ENCODE measurements at regions not wholly inside any gene's neighbourhood (a gene's known extent, or its start where the extent isn't known, plus 50 kb on each side); places are given as distances from the start of the nearest gene placed in this dataset.
"Not testable (repeated sequence)": the region's sequence is repeated elsewhere in the genome, so short reads cannot be mapped to it uniquely, and the experiment has no call there.

- no peaks in the 10 kb centered on the region for H3K36me3 ChIP-seq
- H3K4me1 ChIP-seq (ENCODE audit: low read depth), result no peaks in the 10 kb centered on the region
- no peaks in the 10 kb centered on the region for H3K27me3 ChIP-seq
- no peaks in the 10 kb centered on the region for H3K9me3 ChIP-seq (ENCODE audit: low read depth)
- no peak for DNase-seq (ENCODE audit: low read depth in 1 of 2, low spot score in 1 of 2)
- TF ChIP-seq CTCF (IDR thresholded peaks at IDR 0.05; ENCODE audit: low read depth, low read length), result no peak
- no peak overlapping the region for H3K27ac ChIP-seq
- no peak overlapping the region for H3K4me3 ChIP-seq
Observed at GRCh38 chr7:26989897-26990670, 105.7 kb downstream of the HOXA1 start.

GRCh38 chr7:26988836-26989374 is 106.9 kb downstream of the HOXA1 start:
- no peak for TF ChIP-seq CTCF (IDR thresholded peaks at IDR 0.05; ENCODE audit: low read depth, low read length)
- Histone ChIP-seq H3K27me3 (no peaks in the 10 kb centered on the region), H3K27ac (no peak overlapping the region), H3K36me3 (no peaks in the 10 kb centered on the region), H3K4me1 (ENCODE audit: low read depth) (no peaks in the 10 kb centered on the region), H3K9me3 (ENCODE audit: low read depth) (no peaks in the 10 kb centered on the region), H3K4me3 (no peak overlapping the region)
- no peak for DNase-seq (ENCODE audit: low read depth in 1 of 2, low spot score in 1 of 2)

- no peak for TF ChIP-seq CTCF (IDR thresholded peaks at IDR 0.05; ENCODE audit: low read depth, low read length)
Observed at GRCh38 chr7:26987338-26987737, 108.5 kb downstream of the HOXA1 start.

GRCh38 chr7:26978146-26978545 is 113.8 kb upstream of the SKAP2 start:
- H3K4me1 ChIP-seq (ENCODE audit: low read depth), result no peaks in the 10 kb centered on the region
- DNase-seq (ENCODE audit: low read depth in 1 of 2, low spot score in 1 of 2), result no peak
- no peak overlapping the region for H3K27ac ChIP-seq
- H3K4me3 ChIP-seq, result no peak overlapping the region
- H3K27me3 ChIP-seq, result no peaks in the 10 kb centered on the region
- H3K9me3 ChIP-seq (ENCODE audit: low read depth), result no peaks in the 10 kb centered on the region
- H3K36me3 ChIP-seq, result no peaks in the 10 kb centered on the region
- no peak for TF ChIP-seq CTCF (IDR thresholded peaks at IDR 0.05; ENCODE audit: low read depth, low read length)

More at GRCh38 chr7:26987338-26987737, 108.5 kb downstream of the HOXA1 start:
- Histone ChIP-seq H3K27me3 (no peaks in the 10 kb centered on the region), H3K36me3 (no peaks in the 10 kb centered on the region), H3K4me1 (ENCODE audit: low read depth) (no peaks in the 10 kb centered on the region), H3K9me3 (ENCODE audit: low read depth) (no peaks in the 10 kb centered on the region), H3K4me3 (no peak overlapping the region), H3K27ac (no peak overlapping the region)
- DNase-seq (ENCODE audit: low read depth in 1 of 2, low spot score in 1 of 2), result no peak

GRCh38 chr7:26976840-26977239 is 112.5 kb upstream of the SKAP2 start:
- TF ChIP-seq CTCF (IDR thresholded peaks at IDR 0.05; ENCODE audit: low read depth, low read length), result no peak
- H3K27ac ChIP-seq, result no peak overlapping the region
- no peaks in the 10 kb centered on the region for H3K27me3 ChIP-seq
- no peaks in the 10 kb centered on the region for H3K4me1 ChIP-seq (ENCODE audit: low read depth)
- no peak for DNase-seq (ENCODE audit: low read depth in 1 of 2, low spot score in 1 of 2)
- H3K9me3 ChIP-seq (ENCODE audit: low read depth), result no peaks in the 10 kb centered on the region
- H3K4me3 ChIP-seq, result no peak overlapping the region
- no peaks in the 10 kb centered on the region for H3K36me3 ChIP-seq

- H3K27ac ChIP-seq; H3K9me3 ChIP-seq (ENCODE audit: low read depth): not testable (repeated sequence)
Observed at GRCh38 chr7:26971924-26972323, 107.5 kb upstream of the SKAP2 start.

More at GRCh38 chr7:26971924-26972323, 107.5 kb upstream of the SKAP2 start:
- H3K36me3 ChIP-seq; H3K27me3 ChIP-seq; H3K4me3 ChIP-seq; DNase-seq (ENCODE audit: low read depth in 1 of 2, low spot score in 1 of 2); H3K4me1 ChIP-seq (ENCODE audit: low read depth): not testable (repeated sequence)

All from cardiac muscle cell (in vitro differentiated cells and primary cell).